Fibroblast of peridontal ligament (primary cell): ENCODE measurements at regions not wholly inside any gene's neighbourhood (a gene's known extent, or its start where the extent isn't known, plus 50 kb on each side); places are given as distances from the start of the nearest gene placed in this dataset.
A peak's percentile ranks its signal among the peaks of the same experiment; 100 is the strongest.
"Not testable (repeated sequence)": the region's sequence is repeated elsewhere in the genome, so short reads cannot be mapped to it uniquely, and the experiment has no call there.

Experiments used
- DNase-seq: peaks from one replicate; pipeline ENCODE4 v3.0.0-alpha.2; 2010; ENCODE audit errors: extremely low read depth

GRCh38 chr2:67906547-67906946 is 156.3 kb downstream of the C1D start:
- not testable (repeated sequence) for DNase-seq

- DNase-seq = peak; percentile 94
Observed at GRCh38 chr2:67917332-67918054, 145.3 kb downstream of the C1D start.

- DNase-seq = no peak
Observed at GRCh38 chr2:67918471-67918870, 144.3 kb downstream of the C1D start.

- DNase-seq = no peak
Observed at GRCh38 chr2:67919490-67919889, 143.3 kb downstream of the C1D start.

GRCh38 chr2:67922080-67922785 is 140.6 kb downstream of the C1D start:
- DNase-seq = peak; percentile 8

- no peak for DNase-seq
Observed at GRCh38 chr2:67923696-67924095, 139.1 kb downstream of the C1D start.

- DNase-seq = no peak
Observed at GRCh38 chr2:67927501-67927900, 135.3 kb downstream of the C1D start.

- no peak for DNase-seq
Observed at GRCh38 chr2:67930156-67930555, 132.6 kb downstream of the C1D start.

GRCh38 chr2:67936969-67937368 is 125.8 kb downstream of the C1D start:
- DNase-seq = no peak

GRCh38 chr2:67938053-67938452 is 124.8 kb downstream of the C1D start:
- no peak for DNase-seq

GRCh38 chr2:67945056-67945455 is 117.7 kb downstream of the C1D start:
- no peak for DNase-seq

- DNase-seq = peak; percentile 34
Observed at GRCh38 chr2:67945940-67946339, 116.9 kb downstream of the C1D start.

GRCh38 chr2:67948057-67948456 is 114.7 kb downstream of the C1D start:
- no peak for DNase-seq

GRCh38 chr2:67948506-67948905 is 114.3 kb downstream of the C1D start:
- no peak for DNase-seq

- DNase-seq = no peak
Observed at GRCh38 chr2:67950018-67950417, 112.8 kb downstream of the C1D start.

GRCh38 chr2:67950919-67951318 is 111.9 kb downstream of the C1D start:
- no peak for DNase-seq

GRCh38 chr2:67952066-67952465 is 110.7 kb downstream of the C1D start:
- DNase-seq = no peak

GRCh38 chr2:67954093-67954748 is 108.6 kb downstream of the C1D start:
- DNase-seq = no peak

- no peak for DNase-seq
Observed at GRCh38 chr2:67955748-67956603, 106.8 kb downstream of the C1D start.

- peak; percentile 22 for DNase-seq
Observed at GRCh38 chr2:67965246-67965645, 97.6 kb downstream of the C1D start.

- DNase-seq = no peak
Observed at GRCh38 chr2:67970071-67970470, 92.7 kb downstream of the C1D start.

- no peak for DNase-seq
Observed at GRCh38 chr2:67970542-67970941, 92.3 kb downstream of the C1D start.
